ENCODE measurements at regions not wholly inside any gene's neighbourhood (a gene's known extent, or its start where the extent isn't known, plus 50 kb on each side); places are given as distances from the start of the nearest gene placed in this dataset.
"Not testable (repeated sequence)": the region's sequence is repeated elsewhere in the genome, so short reads cannot be mapped to it uniquely, and the experiment has no call there.

GRCh38 chr6:95660544-95660943, 83.2 kb downstream of the MANEA start:
- DNase-seq: no peak

DNA sequence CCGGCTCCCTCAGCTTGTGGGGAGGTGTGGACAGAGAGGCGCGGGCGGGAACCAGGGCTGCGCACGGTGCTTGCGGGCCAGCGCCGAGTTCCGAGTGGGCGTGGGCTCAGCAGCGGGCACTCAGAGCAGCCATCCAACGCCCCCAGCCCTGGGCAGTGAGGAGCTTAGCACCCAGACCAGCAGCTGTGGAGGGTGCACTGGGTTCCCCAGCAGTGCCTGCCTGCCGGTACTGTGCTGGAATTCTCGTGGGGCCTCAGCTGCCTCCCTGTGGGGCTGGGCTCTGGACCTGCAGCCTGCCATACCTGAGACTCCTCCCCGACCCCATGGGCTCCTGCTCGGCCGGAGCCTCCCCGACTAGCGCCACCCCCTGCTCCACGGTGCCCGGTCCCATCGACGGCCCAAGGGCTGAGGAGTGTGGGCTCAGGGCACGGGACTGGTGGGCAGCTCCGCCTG, 92.7 kb downstream of the MANEA start:
- no peak for DNase-seq

DNA sequence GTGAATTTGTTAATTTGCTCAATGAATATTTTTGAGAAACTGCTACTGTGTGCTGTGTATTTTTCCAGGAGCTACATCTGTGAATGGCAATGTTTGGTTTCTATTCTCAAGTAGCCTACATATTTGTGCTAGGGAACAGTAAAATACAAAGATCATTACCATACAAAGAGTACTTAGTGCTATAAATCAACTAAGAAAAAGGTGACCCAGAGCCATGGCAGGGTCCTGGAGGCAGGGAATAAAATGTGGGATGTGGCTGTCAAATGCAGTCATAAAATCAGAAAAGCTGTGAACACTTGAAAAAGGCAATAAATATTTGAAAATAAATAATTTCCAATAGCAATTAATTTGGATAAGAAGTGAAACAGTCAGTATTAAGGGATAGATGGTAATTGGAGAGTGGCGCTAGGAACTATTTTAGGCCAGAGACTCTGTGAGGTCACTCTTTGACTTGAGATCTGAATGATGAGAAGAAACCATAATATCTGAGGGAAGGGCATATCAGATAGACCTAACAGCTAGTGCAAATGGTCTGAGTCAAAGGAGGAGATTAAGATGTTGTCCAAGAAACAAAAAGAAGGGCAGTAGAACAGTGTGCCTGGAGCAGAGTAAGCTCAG, 98.8 kb downstream of the MANEA start:
- no peak for DNase-seq

DNA sequence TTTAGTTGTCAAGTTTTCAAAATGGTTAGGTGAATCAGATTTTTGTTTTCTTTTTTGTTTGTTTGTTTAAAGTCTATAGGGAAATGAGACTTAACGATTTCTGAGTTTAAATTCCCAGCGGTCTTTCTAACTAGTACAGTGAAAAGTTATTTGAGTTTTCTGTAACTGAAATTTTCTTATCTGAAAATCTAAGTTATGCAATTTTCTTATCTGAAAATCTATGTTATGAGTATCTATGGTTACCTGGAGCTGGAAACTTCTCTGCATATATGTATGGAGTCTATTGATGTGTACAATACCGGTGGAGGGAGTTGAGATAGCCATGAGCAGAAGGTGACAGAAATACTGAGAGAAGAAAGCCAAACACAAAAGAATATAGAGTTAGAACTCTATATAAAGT, 102.6 kb downstream of the MANEA start:
- no peak for DNase-seq

DNA sequence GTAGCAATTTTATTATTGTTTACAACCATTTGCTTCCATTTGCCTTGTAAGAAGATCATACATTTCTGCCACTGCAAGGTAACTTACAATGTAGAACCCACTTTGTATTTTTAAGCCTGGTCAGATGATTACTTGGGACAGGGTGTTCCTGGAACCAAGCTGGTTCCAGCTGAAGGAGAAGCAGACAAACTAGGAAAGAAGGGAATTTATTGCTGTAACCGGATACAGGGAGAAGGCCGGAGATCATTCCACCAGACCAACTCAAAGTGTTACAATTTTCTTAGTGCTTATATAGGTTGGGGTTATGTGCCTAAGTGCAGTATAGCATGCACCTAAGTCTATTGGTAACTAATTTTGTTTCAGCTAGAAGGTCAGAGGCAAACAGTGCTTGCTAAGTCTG, 104.4 kb downstream of the MANEA start:
- DNase-seq: no peak

DNA sequence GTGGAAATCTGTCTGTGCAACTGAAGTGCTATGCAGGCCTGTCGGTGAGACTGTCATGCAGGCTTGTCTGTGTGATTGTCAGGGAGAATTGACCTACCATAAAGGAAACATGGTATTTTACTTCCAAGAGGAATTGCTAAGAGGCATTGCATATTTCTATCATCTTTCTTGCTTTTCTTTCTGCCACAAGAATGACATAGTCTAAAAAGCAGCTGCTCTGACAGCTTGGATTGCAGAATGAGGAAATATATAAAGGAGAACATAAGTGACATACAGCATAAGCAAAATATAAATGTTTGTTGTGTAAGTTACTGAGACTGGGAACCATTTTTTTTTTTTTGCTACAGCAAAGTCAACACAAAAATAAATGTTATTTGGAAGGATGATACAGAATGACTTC, 105.1 kb downstream of the MANEA start:
- DNase-seq: no peak

DNA sequence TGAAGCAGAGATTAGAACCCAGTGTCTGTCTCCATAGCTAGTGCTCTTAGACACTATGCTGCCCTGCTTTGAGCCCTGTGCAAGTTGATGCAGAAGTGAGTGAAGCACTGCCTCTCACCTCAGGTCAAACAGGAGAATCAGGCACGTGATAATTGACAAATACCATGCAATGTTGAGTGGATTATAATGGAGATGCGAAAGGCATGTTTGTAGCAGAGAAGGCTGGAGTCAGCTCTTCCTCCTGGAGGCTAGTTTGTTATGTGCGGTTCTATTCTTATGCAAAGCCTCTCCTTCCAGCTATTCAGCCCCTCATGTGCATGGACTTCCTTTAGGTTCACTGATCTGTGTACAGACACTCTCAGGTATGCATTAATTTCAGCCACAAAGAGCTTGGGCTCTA, 108.5 kb downstream of the MANEA start:
- no peak for DNase-seq

- DNase-seq: no peak
Observed at GRCh38 chr6:95686272-95686671, 108.9 kb downstream of the MANEA start.

GRCh38 chr6:95686895-95687294, 109.6 kb downstream of the MANEA start:
- DNase-seq: peak; percentile 20

- DNase-seq: no peak
Observed at GRCh38 chr6:95687839-95688238, 110.5 kb downstream of the MANEA start.

DNA sequence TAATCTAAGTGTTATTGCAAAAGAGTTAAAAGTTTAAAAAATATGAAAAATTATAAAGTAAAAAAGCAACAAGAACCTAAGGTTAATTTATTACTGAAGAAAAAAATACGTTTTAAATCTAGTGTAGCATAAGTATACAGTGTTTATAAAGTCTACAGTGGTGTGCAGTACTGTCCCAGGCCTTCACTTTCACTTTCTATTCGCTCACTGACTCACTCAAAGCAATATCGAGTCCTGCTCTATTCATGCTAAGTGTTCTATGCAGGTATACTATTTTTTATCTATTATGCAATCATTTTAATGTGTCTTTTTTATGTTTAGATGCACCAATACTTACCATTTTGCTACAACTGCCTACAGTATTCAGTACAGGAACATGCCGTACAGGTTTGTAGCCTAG, 113.0 kb downstream of the MANEA start:
- no peak for DNase-seq

- DNase-seq: no peak
Observed at GRCh38 chr6:95693108-95693507, 115.8 kb downstream of the MANEA start.

DNA sequence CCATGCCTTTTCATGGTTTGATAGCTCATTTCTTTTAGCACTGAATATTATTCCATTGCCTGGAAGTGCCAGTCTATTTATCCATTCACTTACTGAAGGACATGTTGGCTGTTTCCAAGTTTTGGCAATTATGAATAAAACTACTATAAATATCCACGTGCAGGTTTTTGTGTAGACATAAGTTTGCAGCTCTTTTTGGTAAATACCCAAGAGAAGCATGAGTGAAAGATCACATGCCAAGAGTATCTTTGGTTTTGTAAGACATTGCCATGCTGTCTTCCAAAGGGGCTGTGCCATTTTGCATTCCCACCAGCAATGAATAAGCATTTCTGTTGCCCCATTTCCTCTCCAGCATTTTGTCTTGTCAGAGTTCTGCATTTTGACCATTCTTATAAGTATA, 120.9 kb downstream of the MANEA start:
- no peak for DNase-seq

- DNase-seq: no peak
Observed at GRCh38 chr6:95723638-95724037, 146.3 kb downstream of the MANEA start.

DNA sequence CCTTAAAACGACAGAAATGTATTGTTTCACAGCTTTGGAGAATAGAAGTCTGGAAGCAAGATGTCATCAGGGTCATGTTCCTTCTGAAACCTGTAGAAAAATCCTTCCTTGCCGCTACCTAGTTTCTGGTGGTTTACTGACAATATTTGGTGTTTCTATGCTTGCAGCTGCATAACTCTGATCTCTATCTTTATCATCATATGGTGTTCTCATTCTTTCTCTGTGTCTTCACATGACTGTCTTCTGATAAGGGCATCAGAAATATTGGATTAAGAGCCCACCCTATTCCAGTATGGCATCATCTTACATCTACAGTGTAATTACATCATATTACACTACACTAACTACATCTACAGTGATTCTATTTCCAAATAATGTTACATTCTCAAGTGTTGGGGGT, 148.0 kb downstream of the MANEA start:
- no peak for DNase-seq

DNA sequence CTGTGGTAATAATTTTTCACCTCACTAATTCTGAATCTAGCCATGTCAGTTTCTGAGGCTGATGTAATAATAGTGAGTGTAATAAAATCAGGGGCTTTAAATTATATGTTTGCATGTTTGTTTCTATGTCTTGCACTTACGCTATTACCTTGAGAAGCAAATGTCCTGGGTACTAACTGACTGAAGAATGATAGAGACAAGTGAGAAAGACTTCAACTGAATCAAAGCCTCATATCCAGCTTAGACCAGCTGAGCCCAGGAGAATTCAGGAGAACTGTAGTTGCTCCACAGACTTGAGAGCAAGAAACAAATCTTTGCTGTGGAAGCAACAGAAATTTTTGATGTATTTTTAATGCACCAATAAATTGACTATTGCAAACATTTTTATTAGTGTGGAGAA, 162.8 kb downstream of the MANEA start:
- DNase-seq: no peak

DNA sequence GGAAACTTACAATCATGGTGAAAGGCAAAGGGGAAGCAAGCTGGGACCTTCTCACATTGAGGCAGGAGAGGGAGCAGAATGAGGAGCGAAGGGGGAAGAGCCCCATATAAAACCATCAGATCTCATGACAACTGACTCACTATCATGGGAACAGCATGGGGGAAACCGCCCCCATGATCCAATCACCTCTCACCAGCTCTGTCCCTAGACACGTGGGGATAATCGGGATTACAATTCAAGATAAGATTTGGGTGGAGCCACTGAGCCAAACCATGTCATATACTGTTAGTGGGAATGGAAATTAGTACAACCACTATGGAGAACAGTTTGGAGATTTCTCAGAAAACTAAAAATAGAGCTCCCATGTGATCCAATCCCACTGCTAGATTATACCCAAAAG, 163.7 kb downstream of the MANEA start:
- no peak for DNase-seq

DNA sequence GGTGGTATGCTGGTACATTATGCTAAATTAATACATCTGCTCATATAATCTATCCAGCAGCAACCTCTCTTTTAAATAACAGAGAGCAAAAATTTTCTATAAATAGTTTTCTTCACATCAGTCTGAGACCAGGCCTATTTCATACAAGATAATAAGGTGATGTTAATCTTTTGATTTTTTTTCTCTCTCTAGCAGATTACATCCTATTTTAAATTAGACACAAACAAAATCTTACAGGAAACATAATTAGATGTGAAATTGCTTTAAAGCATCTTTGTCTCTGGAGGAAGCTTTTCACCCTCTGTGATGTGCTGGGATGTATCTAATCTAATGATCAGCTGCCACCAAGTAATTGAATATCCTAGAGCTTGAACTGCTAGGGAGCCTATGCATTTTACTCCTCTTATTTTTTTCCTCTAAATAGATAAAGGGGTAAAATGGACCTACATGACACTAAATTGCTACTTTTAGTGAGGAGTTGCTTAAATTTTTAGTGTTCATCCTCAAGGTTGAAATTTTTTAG, 165.5 kb downstream of the MANEA start:
- no peak for DNase-seq

- no peak for DNase-seq
Observed at GRCh38 chr6:95743591-95743990, 166.3 kb downstream of the MANEA start.

GRCh38 chr6:95758236-95759069, 181.1 kb downstream of the MANEA start:
- not testable (repeated sequence) for DNase-seq

- no peak for DNase-seq
Observed at GRCh38 chr6:95767897-95768463, 190.6 kb downstream of the MANEA start.

DNA sequence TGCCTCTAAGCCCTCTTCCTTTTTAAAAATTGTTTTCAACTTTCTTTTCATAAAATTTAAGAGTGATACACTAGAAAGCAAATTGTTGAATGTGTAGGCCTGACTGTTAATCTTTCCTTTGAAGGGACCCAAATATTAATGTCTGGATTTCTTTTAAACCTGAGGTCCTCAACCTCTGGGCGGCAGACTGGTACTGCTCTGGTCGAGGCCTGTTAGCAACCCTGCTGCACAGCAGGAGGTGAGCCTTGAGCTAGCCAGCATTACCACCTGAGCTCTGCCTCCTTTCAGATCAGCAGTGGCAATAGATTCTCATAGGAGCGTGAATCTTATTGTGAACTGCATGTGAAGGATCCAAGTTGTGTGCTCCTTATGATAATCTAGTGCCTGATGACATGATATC, 191.2 kb downstream of the MANEA start:
- no peak for DNase-seq

GRCh38 chr6:95777338-95777737, 200.0 kb downstream of the MANEA start:
- DNase-seq: no peak

- no peak for DNase-seq
Observed at GRCh38 chr6:95780037-95780436, 202.7 kb downstream of the MANEA start.
